HG02763 (cell line): ENCODE measurements at regions not wholly inside any gene's neighbourhood (a gene's known extent, or its start where the extent isn't known, plus 50 kb on each side); places are given as distances from the start of the nearest gene placed in this dataset.
"Not testable (repeated sequence)": the region's sequence is repeated elsewhere in the genome, so short reads cannot be mapped to it uniquely, and the experiment has no call there.

Experiments used
- ATAC-seq: cut with Tn5 transposase; IDR thresholded peaks from one replicate; pipeline ENCODE4 v1.9.1; 2021; ENCODE audit warnings: mild to moderate bottlenecking, moderate library complexity; ENCODE audit not compliant: unreplicated experiment

DNA sequence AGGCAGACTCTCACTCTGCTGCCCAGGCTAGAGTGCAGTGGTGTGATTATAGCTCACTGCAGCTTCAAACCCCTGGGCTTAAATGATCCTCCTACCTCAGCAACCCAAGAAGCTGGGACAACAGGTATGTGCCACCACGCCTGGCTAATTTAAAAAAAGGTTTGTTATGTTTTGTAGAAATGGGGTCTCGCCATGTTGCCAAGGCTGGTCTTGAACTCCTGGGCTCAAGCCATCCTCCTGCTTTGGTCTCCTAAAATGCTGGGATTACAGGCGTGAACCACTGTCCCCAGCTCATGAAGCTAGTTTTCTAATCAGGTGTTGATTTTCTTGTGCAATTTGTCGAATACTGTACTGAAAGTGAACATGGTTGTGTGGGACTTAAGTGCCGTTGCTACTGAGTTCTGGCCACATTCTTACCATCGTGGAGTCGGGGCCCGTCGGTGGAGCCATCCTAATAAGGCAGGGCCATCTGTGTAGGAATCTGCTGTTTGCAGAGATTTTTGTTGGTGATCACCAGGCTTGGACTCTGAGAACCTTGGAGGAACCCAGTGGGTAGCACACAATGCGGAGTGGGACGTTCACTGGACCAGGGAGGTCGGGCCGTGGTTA lies 193.2 kb downstream of the GOLGA6L6 start:
- ATAC-seq = no peak

DNA sequence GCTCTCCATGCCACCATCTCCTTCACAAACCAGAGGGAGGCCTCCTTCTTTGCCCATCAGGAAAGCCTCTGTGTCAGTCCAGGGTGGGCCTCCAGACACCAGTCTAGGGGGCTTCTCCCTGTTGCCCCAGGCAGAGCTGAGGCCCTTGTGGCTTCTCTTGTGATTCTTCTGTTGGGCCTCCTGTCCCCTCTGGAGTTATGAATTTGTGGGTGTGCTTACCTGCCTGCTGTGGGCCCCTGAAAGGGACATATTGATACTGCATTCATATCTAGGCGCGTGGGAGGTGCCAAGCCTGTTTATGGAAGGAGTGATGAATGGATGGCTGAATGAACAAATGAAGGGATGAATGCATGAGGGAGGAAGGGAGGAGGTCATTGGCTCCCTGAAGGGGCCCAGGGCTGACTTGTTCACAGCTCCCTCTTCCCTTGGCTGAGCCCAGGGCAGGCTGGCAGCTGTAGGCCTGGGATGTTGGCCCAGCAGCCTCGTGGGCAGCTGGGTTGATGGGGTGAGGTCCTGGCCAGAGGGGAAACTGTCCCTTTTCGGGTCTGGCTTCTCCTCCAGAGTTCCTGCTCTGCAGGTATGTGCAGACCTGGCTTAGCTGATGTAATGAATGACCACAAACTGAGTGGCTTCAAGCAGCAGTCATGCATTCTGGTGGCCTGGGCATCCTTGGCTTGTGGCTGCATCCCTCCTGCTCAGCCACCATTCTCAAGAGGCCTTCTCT lies 195.4 kb downstream of the GOLGA6L6 start:
- ATAC-seq = no peak

DNA sequence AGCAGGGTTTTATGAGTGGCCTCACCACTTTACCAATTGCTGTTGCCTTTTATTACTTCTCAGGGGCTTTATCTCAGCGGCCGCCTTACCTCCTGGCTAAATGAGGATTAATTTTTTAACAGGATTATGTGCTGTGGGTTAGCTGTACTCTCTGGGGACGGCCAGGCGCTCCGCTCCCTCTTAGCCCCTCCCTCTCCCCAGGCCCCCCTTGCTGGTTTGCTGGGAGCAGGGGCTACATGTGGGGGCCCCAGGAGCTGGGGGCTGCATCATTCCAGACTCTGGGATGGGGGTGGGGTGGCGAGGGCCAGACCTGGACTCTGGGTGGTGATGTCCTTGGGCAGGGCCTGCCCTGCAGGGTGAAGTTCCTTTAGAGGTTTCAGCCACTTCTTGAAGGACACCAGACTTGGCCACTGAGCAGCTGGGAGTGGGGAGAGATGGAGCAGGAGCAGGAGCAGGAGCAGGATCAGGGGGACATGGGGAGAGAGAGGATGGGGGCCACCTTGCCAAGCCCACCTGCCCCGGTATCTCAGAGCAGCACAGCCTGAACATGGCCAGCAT lies 196.1 kb downstream of the GOLGA6L6 start:
- ATAC-seq = no peak

DNA sequence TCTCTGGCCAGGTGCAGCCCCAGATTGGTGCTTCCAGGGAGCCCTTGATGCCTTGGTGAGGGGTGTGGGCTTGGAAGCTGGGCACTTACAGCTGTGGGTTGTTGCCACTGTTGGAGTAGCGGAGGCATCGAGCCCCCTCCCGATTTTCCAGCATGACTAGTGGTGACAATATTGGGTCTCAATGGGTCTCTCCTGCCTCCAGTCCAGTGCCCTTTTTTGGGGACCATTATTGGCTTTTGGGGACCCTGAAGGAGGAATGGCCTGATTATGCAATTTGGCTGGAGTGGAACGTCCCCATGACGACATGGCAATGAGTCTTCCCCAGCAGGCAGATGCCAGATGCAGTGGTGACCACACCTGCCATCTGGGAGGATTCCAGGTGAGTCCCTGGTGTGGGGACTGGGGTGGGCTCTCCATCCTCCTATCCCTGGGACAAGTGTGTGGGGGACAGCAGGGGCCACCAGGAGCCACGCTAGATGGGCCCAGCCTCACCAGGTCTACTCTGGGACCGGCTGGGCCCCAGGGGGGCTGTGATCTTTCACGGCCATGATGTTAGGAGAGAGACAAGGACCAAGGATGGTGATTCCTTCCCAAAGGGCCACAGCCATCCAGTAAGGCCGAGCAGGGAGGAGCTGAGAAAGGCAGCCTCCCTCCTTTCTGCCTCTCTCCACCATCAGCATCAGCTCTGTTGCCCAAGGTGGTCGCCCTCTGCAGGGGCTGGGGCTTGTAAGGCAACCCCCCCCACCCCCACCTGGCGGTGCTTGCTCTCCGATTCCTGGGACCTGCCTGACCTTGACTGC lies 196.8 kb downstream of the GOLGA6L6 start:
- ATAC-seq = no peak

GRCh38 chr15:20343395-20344211 lies 198.0 kb downstream of the GOLGA6L6 start:
- ATAC-seq = not testable (repeated sequence)

DNA sequence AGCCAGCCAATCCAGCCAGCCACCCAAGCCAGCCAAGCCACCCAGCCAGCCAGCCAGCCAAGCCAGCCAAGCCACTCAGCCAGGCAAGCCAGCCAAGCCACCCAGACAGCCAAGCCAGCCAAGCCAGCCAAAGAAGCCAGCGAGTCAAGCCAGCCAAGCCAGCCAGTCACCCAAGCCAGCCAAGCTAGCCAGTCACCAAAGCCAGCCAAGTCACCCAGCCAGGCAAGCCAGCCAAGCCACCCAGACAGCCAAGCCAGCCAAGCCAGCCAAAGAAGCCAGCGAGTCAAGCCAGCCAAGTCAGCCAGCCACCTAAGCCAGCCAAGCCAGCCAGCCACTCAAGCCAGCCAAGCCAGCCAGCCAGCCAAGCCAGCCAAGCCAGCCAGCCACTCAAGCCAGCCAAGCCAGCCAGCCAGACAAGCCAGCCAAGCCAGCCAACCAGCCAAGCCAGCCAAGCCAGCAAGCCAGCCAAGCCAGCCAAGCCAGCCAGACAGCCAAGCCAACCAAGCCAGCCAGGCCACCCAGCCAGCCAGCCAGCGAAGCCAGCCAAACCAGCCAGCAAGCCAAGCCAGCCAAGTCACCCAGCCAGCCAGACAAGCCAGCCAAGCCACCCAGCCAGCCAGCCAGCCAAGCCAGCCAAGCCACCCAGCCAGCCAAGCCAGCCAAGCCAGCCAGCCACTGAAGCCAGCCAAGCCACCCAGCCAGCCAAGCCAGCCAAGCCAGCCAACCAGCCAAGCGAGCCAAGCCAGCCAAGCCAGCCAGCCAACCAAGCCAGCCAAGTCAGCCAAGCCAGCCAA lies 198.8 kb downstream of the GOLGA6L6 start:
- not testable (repeated sequence) for ATAC-seq

DNA sequence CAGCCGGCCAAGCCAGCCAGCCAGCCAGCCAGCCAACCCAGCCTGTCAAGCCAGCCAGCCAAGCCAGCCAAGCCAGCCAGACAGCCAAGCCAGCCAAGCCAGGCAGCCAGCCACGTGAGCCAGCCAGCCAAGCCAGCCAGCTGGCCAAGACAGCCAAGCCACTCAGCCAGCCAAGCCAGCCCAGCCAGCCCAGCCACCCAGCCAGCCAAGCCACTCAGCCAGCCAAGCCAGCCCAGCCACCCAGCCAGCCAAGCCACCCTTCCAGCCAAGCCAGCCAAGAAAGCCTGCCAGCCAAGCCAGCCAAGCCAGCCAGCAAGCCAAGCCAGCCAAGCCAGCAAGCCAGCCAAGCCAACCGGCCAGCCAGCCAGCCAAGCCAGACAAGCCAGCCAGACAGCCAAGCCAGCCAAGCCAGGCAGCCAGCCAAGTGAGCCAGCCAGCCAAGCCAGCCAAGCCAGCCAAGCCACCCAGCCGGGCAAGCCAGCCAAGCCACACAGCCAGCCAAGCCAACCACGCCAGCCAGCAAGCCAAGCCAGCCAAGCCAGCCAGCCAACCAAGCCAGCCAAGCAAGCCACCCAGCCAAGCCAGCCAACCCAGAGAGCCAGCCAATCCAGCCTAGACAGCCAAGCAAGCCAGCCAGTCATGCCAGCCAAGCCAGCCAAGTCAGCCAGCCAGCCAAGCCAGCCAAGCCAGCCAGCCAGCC lies 199.5 kb downstream of the GOLGA6L6 start:
- ATAC-seq = no peak

GRCh38 chr15:20340931-20341661 lies 200.5 kb downstream of the GOLGA6L6 start:
- no peak for ATAC-seq

DNA sequence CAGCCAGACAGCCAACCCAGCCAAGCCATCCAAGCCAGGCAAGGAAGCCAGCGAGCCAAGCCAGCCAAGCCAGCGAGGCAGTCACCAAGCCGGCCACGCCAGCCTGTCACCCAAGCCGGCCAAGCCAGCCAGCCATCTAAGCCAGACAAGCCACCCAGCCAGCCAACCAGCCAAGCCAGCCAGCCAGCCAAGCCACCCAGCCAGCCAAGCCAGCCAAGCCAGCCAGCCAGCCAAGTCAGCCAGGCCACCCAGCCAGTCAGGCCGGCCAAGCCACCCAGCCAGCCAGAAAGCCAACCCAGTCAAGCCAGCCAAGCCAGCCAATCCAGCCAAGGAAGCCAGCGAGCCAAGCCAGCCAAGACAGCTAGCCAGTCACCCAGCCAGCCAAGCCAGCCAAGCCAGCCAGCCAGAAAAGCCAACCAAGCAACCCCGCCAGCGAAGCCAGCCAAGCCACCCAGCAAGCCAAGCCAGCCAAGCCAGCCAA lies 201.2 kb downstream of the GOLGA6L6 start:
- ATAC-seq = no peak

- not testable (repeated sequence) for ATAC-seq
Measured at GRCh38 chr15:20339086-20339791, 202.4 kb downstream of the GOLGA6L6 start.

DNA sequence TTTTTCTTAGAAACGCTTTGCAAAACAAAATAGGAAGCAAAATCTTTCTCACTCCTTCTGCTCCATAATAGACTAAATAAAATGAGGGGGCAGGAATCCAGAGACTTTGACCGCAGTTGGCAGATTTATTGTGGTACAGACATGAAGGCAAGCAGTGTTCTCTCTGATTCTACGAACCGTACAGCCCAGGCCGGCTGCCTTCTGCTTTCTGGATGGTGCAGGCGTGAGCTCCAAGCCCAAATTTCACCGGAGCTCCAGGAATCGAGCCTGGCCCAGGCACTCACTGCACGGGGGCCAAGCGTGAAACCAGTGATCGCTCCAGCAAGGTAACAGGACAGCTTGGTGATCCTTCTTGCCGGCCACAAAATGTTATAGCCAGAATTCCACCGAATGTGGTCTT lies 202.9 kb downstream of the GOLGA6L6 start:
- ATAC-seq = not testable (repeated sequence)

- not testable (repeated sequence) for ATAC-seq
Measured at GRCh38 chr15:20337238-20337637, 204.4 kb downstream of the GOLGA6L6 start.

- not testable (repeated sequence) for ATAC-seq
Measured at GRCh38 chr15:20334451-20334850, 207.1 kb downstream of the GOLGA6L6 start.

GRCh38 chr15:20325751-20326150 lies 215.8 kb downstream of the GOLGA6L6 start:
- not testable (repeated sequence) for ATAC-seq

GRCh38 chr15:20317132-20317531 lies 224.5 kb downstream of the GOLGA6L6 start:
- not testable (repeated sequence) for ATAC-seq

DNA sequence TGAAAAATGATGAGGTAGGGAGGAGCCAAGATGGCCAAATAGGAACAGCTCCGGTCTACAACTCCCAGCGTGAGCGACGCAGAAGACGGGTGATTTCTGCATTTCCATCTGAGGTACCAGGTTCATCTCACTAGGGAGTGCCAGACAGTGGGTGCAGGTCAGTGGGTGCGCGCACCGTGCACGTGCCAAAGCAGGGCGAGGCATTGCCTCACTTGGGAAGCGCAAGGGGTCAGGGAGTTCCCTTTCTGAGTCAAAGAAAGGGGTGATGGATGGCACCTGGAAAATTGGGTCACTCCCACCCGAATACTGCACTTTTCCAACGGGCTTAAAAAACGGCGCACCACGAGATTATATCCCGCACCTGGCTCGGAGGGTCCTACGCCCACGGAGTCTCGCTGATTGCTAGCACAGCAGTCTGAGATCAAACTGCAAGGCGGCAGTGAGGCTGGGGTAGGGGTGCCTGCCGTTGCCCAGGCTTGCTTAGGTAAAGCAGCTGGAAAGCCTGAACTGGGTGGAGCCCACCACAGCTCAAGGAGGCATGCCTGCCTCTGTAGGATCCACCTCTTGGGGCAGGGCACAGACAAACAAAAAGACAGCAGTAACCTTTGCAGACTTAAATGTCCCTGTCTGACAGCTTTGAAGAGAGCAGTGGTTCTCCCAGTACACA lies 230.5 kb downstream of the GOLGA6L6 start:
- ATAC-seq = not testable (repeated sequence)

GRCh38 chr15:20310603-20311002 lies 231.0 kb downstream of the GOLGA6L6 start:
- no peak for ATAC-seq
